ENCODE measurements at regions not wholly inside any gene's neighbourhood (a gene's known extent, or its start where the extent isn't known, plus 50 kb on each side); places are given as distances from the start of the nearest gene placed in this dataset.
A peak's percentile ranks its signal among the peaks of the same experiment; 100 is the strongest.
"Not testable (repeated sequence)": the region's sequence is repeated elsewhere in the genome, so short reads cannot be mapped to it uniquely, and the experiment has no call there.

GRCh38 chrX:150086371-150086770 is 148.1 kb upstream of the EOLA2 start:
- Histone ChIP-seq H3K9ac (no peak overlapping the region), H3F3A (ENCODE audit: insufficient read depth) (peaks cover 23% of the 10 kb centered on the region), H3K36me3 (ENCODE audit: low read depth) (no peaks in the 10 kb centered on the region), H3K27me3 (replicated peaks; ENCODE audit: insufficient read depth) (no peaks in the 10 kb centered on the region), H3K9me3 (ENCODE audit: low read depth) (no peaks in the 10 kb centered on the region), H3K4me2 (ENCODE audit: unreplicated experiment) (no peak overlapping the region), H3K4me3 (no peak overlapping the region), H3K4me1 (ENCODE audit: insufficient read depth) (peaks cover 35% of the 10 kb centered on the region), H2AFZ (no peak overlapping the region), H3K9me2 (ENCODE audit: insufficient read depth) (no peaks in the 10 kb centered on the region), H3K79me2 (ENCODE audit: insufficient read depth) (no peaks in the 10 kb centered on the region), H3K27ac (0 out of 2 replicates have a peak overlapping the region, but pooled peaks have one; percentile 72), H4K20me1 (ENCODE audit: insufficient read depth) (no peaks in the 10 kb centered on the region)
- TF ChIP-seq EZH2phosphoT487 (IDR thresholded peaks at IDR 0.05; ENCODE audit: insufficient read depth, low read depth) (no peak), EZH2 (IDR thresholded peaks at IDR 0.05; ENCODE audit: insufficient read depth, poor library complexity, severe bottlenecking) (no peak)
- no peak for DNase-seq
- 83 to 86% methylated on average over 2 of the region's 2 CpGs for WGBS, 2 experiments (ENCODE audit: low coverage in 1 of 2, low lambda C conversion rate in 2 of 2, missing lambda C conversion rate in 2 of 2)
- in situ Hi-C loops (cut with MboI) = no loop called here

- Histone ChIP-seq H3K4me2 (ENCODE audit: unreplicated experiment) (no peak overlapping the region), H4K20me1 (ENCODE audit: insufficient read depth) (no peaks in the 10 kb centered on the region), H3K27ac (no peak overlapping the region), H3K9ac (no peak overlapping the region), H3K4me3 (no peak overlapping the region), H3K4me1 (ENCODE audit: insufficient read depth) (peaks cover 35% of the 10 kb centered on the region), H3F3A (ENCODE audit: insufficient read depth) (peaks cover 23% of the 10 kb centered on the region), H3K9me3 (ENCODE audit: low read depth) (no peaks in the 10 kb centered on the region), H3K27me3 (replicated peaks; ENCODE audit: insufficient read depth) (no peaks in the 10 kb centered on the region), H3K36me3 (ENCODE audit: low read depth) (no peaks in the 10 kb centered on the region), H2AFZ (no peak overlapping the region), H3K79me2 (ENCODE audit: insufficient read depth) (no peaks in the 10 kb centered on the region), H3K9me2 (ENCODE audit: insufficient read depth) (no peaks in the 10 kb centered on the region)
- in situ Hi-C loops (cut with MboI) = no loop called here
- WGBS, 2 experiments (ENCODE audit: low coverage in 1 of 2, low lambda C conversion rate in 2 of 2, missing lambda C conversion rate in 2 of 2) = 98 to 100% methylated on average over 2 of the region's 2 CpGs
- no peak for DNase-seq
- no peak for TF ChIP-seq EZH2phosphoT487 (IDR thresholded peaks at IDR 0.05; ENCODE audit: insufficient read depth, low read depth)
- no peak for TF ChIP-seq EZH2 (IDR thresholded peaks at IDR 0.05; ENCODE audit: insufficient read depth, poor library complexity, severe bottlenecking)
Measured at GRCh38 chrX:150087612-150088011, 149.3 kb upstream of the EOLA2 start.

GRCh38 chrX:150088042-150088441 is 149.8 kb upstream of the EOLA2 start:
- 77 to 78% methylated on average over 4 to 5 of the region's 5 CpGs for WGBS, 2 experiments (ENCODE audit: low coverage in 1 of 2, low lambda C conversion rate in 2 of 2, missing lambda C conversion rate in 2 of 2)
- H3K4me3 ChIP-seq = no peak overlapping the region
- H3K27me3 ChIP-seq (replicated peaks; ENCODE audit: insufficient read depth) = no peaks in the 10 kb centered on the region
- no peak overlapping the region for H2AFZ ChIP-seq
- DNase-seq = no peak
- no peak overlapping the region for H3K27ac ChIP-seq
- H3K9ac ChIP-seq = no peak overlapping the region
- no peaks in the 10 kb centered on the region for H3K79me2 ChIP-seq (ENCODE audit: insufficient read depth)
- no peaks in the 10 kb centered on the region for H4K20me1 ChIP-seq (ENCODE audit: insufficient read depth)
- no peaks in the 10 kb centered on the region for H3K36me3 ChIP-seq (ENCODE audit: low read depth)
- H3F3A ChIP-seq (ENCODE audit: insufficient read depth) = peaks cover 23% of the 10 kb centered on the region
- peaks cover 35% of the 10 kb centered on the region for H3K4me1 ChIP-seq (ENCODE audit: insufficient read depth)
- no peak overlapping the region for H3K4me2 ChIP-seq (ENCODE audit: unreplicated experiment)
- no peaks in the 10 kb centered on the region for H3K9me2 ChIP-seq (ENCODE audit: insufficient read depth)
- H3K9me3 ChIP-seq (ENCODE audit: low read depth) = no peaks in the 10 kb centered on the region
- in situ Hi-C loops (cut with MboI) = no loop called here
- TF ChIP-seq EZH2phosphoT487 (IDR thresholded peaks at IDR 0.05; ENCODE audit: insufficient read depth, low read depth) (no peak), EZH2 (IDR thresholded peaks at IDR 0.05; ENCODE audit: insufficient read depth, poor library complexity, severe bottlenecking) (no peak)

GRCh38 chrX:150088766-150089518 is 150.7 kb upstream of the EOLA2 start:
- Histone ChIP-seq H3K9me2 (ENCODE audit: insufficient read depth) (no peaks in the 10 kb centered on the region), H3K27ac (no peak overlapping the region), H3K9ac (no peak overlapping the region), H4K20me1 (ENCODE audit: insufficient read depth) (no peaks in the 10 kb centered on the region), H3K27me3 (replicated peaks; ENCODE audit: insufficient read depth) (no peaks in the 10 kb centered on the region), H3K79me2 (ENCODE audit: insufficient read depth) (no peaks in the 10 kb centered on the region), H2AFZ (no peak overlapping the region), H3K9me3 (ENCODE audit: low read depth) (no peaks in the 10 kb centered on the region), H3K4me1 (ENCODE audit: insufficient read depth) (peaks cover 32% of the 10 kb centered on the region), H3F3A (ENCODE audit: insufficient read depth) (peaks cover 23% of the 10 kb centered on the region), H3K4me2 (ENCODE audit: unreplicated experiment) (no peak overlapping the region), H3K36me3 (ENCODE audit: low read depth) (no peaks in the 10 kb centered on the region), H3K4me3 (no peak overlapping the region)
- in situ Hi-C loops (cut with MboI) = no loop called here
- no peak for DNase-seq
- no peak for TF ChIP-seq EZH2phosphoT487 (IDR thresholded peaks at IDR 0.05; ENCODE audit: insufficient read depth, low read depth)
- no peak for TF ChIP-seq EZH2 (IDR thresholded peaks at IDR 0.05; ENCODE audit: insufficient read depth, poor library complexity, severe bottlenecking)
- WGBS, 2 experiments (ENCODE audit: low coverage in 1 of 2, low lambda C conversion rate in 2 of 2, missing lambda C conversion rate in 2 of 2) = 97 to 98% methylated on average over 4 to 5 of the region's 5 CpGs

GRCh38 chrX:150091300-150091699 is 153.0 kb upstream of the EOLA2 start:
- H3K9me3 ChIP-seq (ENCODE audit: low read depth); in situ Hi-C loops (cut with MboI); H3K4me2 ChIP-seq (ENCODE audit: unreplicated experiment); H3K4me3 ChIP-seq; H3K9ac ChIP-seq; H2AFZ ChIP-seq; H3K36me3 ChIP-seq (ENCODE audit: low read depth); H4K20me1 ChIP-seq (ENCODE audit: insufficient read depth); H3K27ac ChIP-seq; H3K27me3 ChIP-seq (replicated peaks; ENCODE audit: insufficient read depth); DNase-seq; H3K79me2 ChIP-seq (ENCODE audit: insufficient read depth); H3K9me2 ChIP-seq (ENCODE audit: insufficient read depth); H3F3A ChIP-seq (ENCODE audit: insufficient read depth): not testable (repeated sequence)
- WGBS, 2 experiments (ENCODE audit: low coverage in 1 of 2, low lambda C conversion rate in 2 of 2, missing lambda C conversion rate in 2 of 2) = 92 to 98% methylated on average over 4 of the region's 4 CpGs
- peaks cover 20% of the 10 kb centered on the region for H3K4me1 ChIP-seq (ENCODE audit: insufficient read depth)
